K562 (cell line): ENCODE measurements at regions not wholly inside any gene's neighbourhood (a gene's known extent, or its start where the extent isn't known, plus 50 kb on each side); places are given as distances from the start of the nearest gene placed in this dataset.

ENCODE experiments used
- BRCA1 ChIP-seq, 2 experiments: fragments of 450-650 bp in 1 of 2; sonication (generic) in 1 of 2; formaldehyde crosslinking in 1 of 2; IDR thresholded peaks; 2 replicates each; pipeline versions ENCODE4 v1.5.0 to v1.6.1; 2017 to 2020; ENCODE audit warnings: mild to moderate bottlenecking in 1 of 2, missing genetic modification reagents in 1 of 2
- BRD9 ChIP-seq: fragments of 450-650 bp; IDR thresholded peaks from 2 replicates; pipeline ENCODE4 v1.6.1; 2018; ENCODE audit warnings: low read depth; ENCODE audit not compliant: partially characterized antibody
- CREB3 ChIP-seq: fragments of 450-650 bp; conservative IDR thresholded peaks from 2 replicates; pipeline ENCODE4 v1.6.1; 2016; ENCODE audit warnings: missing genetic modification characterization, low read depth, mild to moderate bottlenecking, missing compliant biosample characterization, moderate library complexity
- CREM ChIP-seq: IDR thresholded peaks from 2 replicates; pipeline ENCODE4 v1.6.1; 2014; ENCODE audit warnings: antibody characterized with exemption, low read depth
- DDX20 ChIP-seq: fragments of 450-650 bp; IDR thresholded peaks from 2 replicates; pipeline ENCODE4 v1.6.1; 2016; ENCODE audit warnings: missing genetic modification characterization, low read depth, mild to moderate bottlenecking, missing compliant biosample characterization, moderate library complexity
- DEAF1 ChIP-seq: fragments of 450-650 bp; formaldehyde crosslinking; IDR thresholded peaks from 2 replicates; pipeline ENCODE4 v1.4.0; 2020; ENCODE audit warnings: mild to moderate bottlenecking, moderate library complexity
- FOSL1 ChIP-seq: fragments of 200-800 bp; sonication (Bioruptor generic); conservative IDR thresholded peaks from 2 replicates; pipeline ENCODE4 v1.6.1; 2016; ENCODE audit warnings: missing genetic modification characterization, missing compliant biosample characterization
- FOXP4 ChIP-seq: sonication (generic); formaldehyde crosslinking; IDR thresholded peaks from 2 replicates; pipeline ENCODE4 v1.8.0; 2022; ENCODE audit warnings: mild to moderate bottlenecking, missing genetic modification reagents, borderline replicate concordance
- GTF2A2 ChIP-seq: IDR thresholded peaks from 2 replicates; pipeline ENCODE4 v1.6.1; 2016; ENCODE audit warnings: mild to moderate bottlenecking, missing genetic modification characterization, missing compliant biosample characterization
- IRF1 ChIP-seq: sonication (generic); formaldehyde crosslinking; IDR thresholded peaks from 2 replicates; pipeline ENCODE4 v1.8.0; 2022; ENCODE audit warnings: missing genetic modification reagents, mild to moderate bottlenecking, borderline replicate concordance
- KLF6 ChIP-seq: fragments of 250-450 bp; sonication (Bioruptor Pico); IDR thresholded peaks from 2 replicates; pipeline ENCODE4 v1.4.0; 2020; ENCODE audit warnings: mild to moderate bottlenecking, moderate library complexity, borderline replicate concordance
- LEF1 ChIP-seq: fragments of 450-650 bp; IDR thresholded peaks from 2 replicates; pipeline ENCODE4 v1.6.1; 2016; ENCODE audit warnings: mild to moderate bottlenecking
- MEF2D ChIP-seq: conservative IDR thresholded peaks from 2 replicates; pipeline ENCODE4 v1.6.1; 2016; ENCODE audit warnings: low read depth, missing genetic modification characterization, missing compliant biosample characterization
- MTA3 ChIP-seq: fragments of 450-650 bp; formaldehyde crosslinking; IDR thresholded peaks from 2 replicates; pipeline ENCODE4 v1.6.1; 2017; ENCODE audit warnings: mild to moderate bottlenecking, borderline replicate concordance
- NFATC3 ChIP-seq: fragments of 450-650 bp; IDR thresholded peaks from 2 replicates; pipeline ENCODE4 v1.6.1; 2017; ENCODE audit warnings: mild to moderate bottlenecking
- NFE2 ChIP-seq: IDR thresholded peaks from 2 replicates; pipeline ENCODE4 v1.6.1; 2014; ENCODE audit warnings: antibody characterized with exemption, low read depth
- NUFIP1 ChIP-seq: fragments of 450-650 bp; IDR thresholded peaks from 2 replicates; pipeline ENCODE4 v1.6.1; 2018; ENCODE audit not compliant: partially characterized antibody
- PREB ChIP-seq: sonication (generic); formaldehyde crosslinking; IDR thresholded peaks from 2 replicates; pipeline ENCODE4 v1.8.1; 2023; ENCODE audit warnings: mild to moderate bottlenecking, missing genetic modification reagents
- TAL1 ChIP-seq: fragments of 450-650 bp; IDR thresholded peaks from 2 replicates; pipeline ENCODE4 v1.6.1; 2016; ENCODE audit warnings: mild to moderate bottlenecking
- ZNF395 ChIP-seq: fragments of 200-800 bp; sonication (Bioruptor generic); IDR thresholded peaks from 2 replicates; pipeline ENCODE4 v1.6.1; 2017; ENCODE audit warnings: missing genetic modification characterization, missing compliant biosample characterization

- TF ChIP-seq ZNF395 (CRISPR knock-in tag) (peak; percentile 82), FOXP4 (CRISPR knock-in tag) (no peak), KLF6 (CRISPR knock-in tag) (peak; percentile 56; the same call in 1 of the 2 replicates), LEF1 (peak; percentile 86), GTF2A2 (tag) (no peak), CREM (peak; percentile 73), NFE2 (peak; percentile 98), BRD9 (peak; percentile 96), NUFIP1 (peak; percentile 46), IRF1 (CRISPR knock-in tag) (no peak), TAL1 (peak; percentile 69), CREB3 (peak; percentile 63), NFATC3 (no peak), MTA3 (no peak; the same call in 1 of the 2 replicates), BRCA1 (IDR thresholded peaks at IDR 0.05) (no peak), BRCA1 (CRISPR knock-in tag; IDR thresholded peaks at IDR 0.05) (no peak), DEAF1 (CRISPR knock-in tag) (peak; percentile 87), PREB (CRISPR knock-in tag) (no peak), DDX20 (tag) (0 out of 2 replicates have a peak, but pooled peaks have one; percentile 21), FOSL1 (peak; percentile 98), MEF2D (tag) (peak; percentile 85)
Measured at GRCh38 chr6:14711056-14711703, 534.7 kb upstream of the JARID2 start (continued).
